ENCODE measurements at regions not wholly inside any gene's neighbourhood (a gene's known extent, or its start where the extent isn't known, plus 50 kb on each side); places are given as distances from the start of the nearest gene placed in this dataset.

GRCh38 chr2:215752991-215753390, 260.4 kb downstream of the MREG start:
- 98% methylated on average over 3 of the region's 3 CpGs for WGBS (ENCODE audit: insufficient coverage)
- no peak overlapping the region for H3K4me3 Mint-ChIP-seq
- H3K27me3 Mint-ChIP-seq (ENCODE audit: low read depth in 2 of 2): peaks cover 25% of the 10 kb centered on the region in 2 donors
- Histone ChIP-seq H3K9me3 (ENCODE audit: control insufficient read depth, insufficient read depth, low read length) (no peaks in the 10 kb centered on the region), H3K27me3 (ENCODE audit: control insufficient read depth, insufficient read depth, low read length) (no peaks in the 10 kb centered on the region), H3K27ac (ENCODE audit: low read length) (no peak overlapping the region), H3K4me1 (ENCODE audit: control insufficient read depth, insufficient read depth, low read length) (peaks cover 7% of the 10 kb centered on the region), H3K36me3 (ENCODE audit: control insufficient read depth, insufficient read depth, low read length) (no peaks in the 10 kb centered on the region), H3K4me3 (ENCODE audit: low read length) (no peak overlapping the region)
- intact Hi-C loops (cut with micrococcal nuclease): no loop called here
- no peak for ATAC-seq
- no peak overlapping the region for H3K27ac Mint-ChIP-seq
- DNase-seq: no peak
- H3K36me3 Mint-ChIP-seq: no peaks in the 10 kb centered on the region
- TF ChIP-seq CTCF (IDR thresholded peaks at IDR 0.05): no peak
- peaks cover 10 to 23% of the 10 kb centered on the region in 2 donors for H3K4me1 Mint-ChIP-seq
- H3K9me3 Mint-ChIP-seq: no peaks in the 10 kb centered on the region

- intact Hi-C loops (cut with micrococcal nuclease): no loop called here
- peaks cover 10 to 23% of the 10 kb centered on the region in 2 donors for H3K4me1 Mint-ChIP-seq
These were observed 260.9 kb downstream of the MREG start for GRCh38 chr2:215752436-215752835.

GRCh38 chr2:215751911-215752272, 261.5 kb downstream of the MREG start:
- Histone ChIP-seq H3K4me1 (ENCODE audit: control insufficient read depth, insufficient read depth, low read length) (peaks cover 7% of the 10 kb centered on the region), H3K36me3 (ENCODE audit: control insufficient read depth, insufficient read depth, low read length) (no peaks in the 10 kb centered on the region), H3K4me3 (ENCODE audit: low read length) (no peak overlapping the region), H3K9me3 (ENCODE audit: control insufficient read depth, insufficient read depth, low read length) (no peaks in the 10 kb centered on the region), H3K27me3 (ENCODE audit: control insufficient read depth, insufficient read depth, low read length) (no peaks in the 10 kb centered on the region), H3K27ac (ENCODE audit: low read length) (no peak overlapping the region)
- 90% methylated on average over 3 of the region's 3 CpGs for WGBS (ENCODE audit: insufficient coverage)
- intact Hi-C loops (cut with micrococcal nuclease): no loop called here
- Mint-ChIP-seq H3K9me3 (no peaks in the 10 kb centered on the region), H3K4me1 (peaks cover 10 to 23% of the 10 kb centered on the region in 2 donors), H3K4me3 (no peak overlapping the region), H3K27me3 (ENCODE audit: low read depth in 2 of 2) (peaks cover 25% of the 10 kb centered on the region in 2 donors), H3K27ac (no peak overlapping the region), H3K36me3 (no peaks in the 10 kb centered on the region)
- no peak for TF ChIP-seq CTCF (IDR thresholded peaks at IDR 0.05)
- DNase-seq (no peak), ATAC-seq (no peak)

More at GRCh38 chr2:215752436-215752835, 260.9 kb downstream of the MREG start:
- no peaks in the 10 kb centered on the region for H3K36me3 Mint-ChIP-seq
- ATAC-seq (no peak), DNase-seq (no peak)
- WGBS (ENCODE audit: insufficient coverage): 95% methylated on average over 4 of the region's 4 CpGs
- no peak overlapping the region for H3K27ac Mint-ChIP-seq
- no peak overlapping the region for H3K4me3 Mint-ChIP-seq
- Histone ChIP-seq H3K27ac (ENCODE audit: low read length) (no peak overlapping the region), H3K27me3 (ENCODE audit: control insufficient read depth, insufficient read depth, low read length) (no peaks in the 10 kb centered on the region), H3K4me3 (ENCODE audit: low read length) (no peak overlapping the region), H3K4me1 (ENCODE audit: control insufficient read depth, insufficient read depth, low read length) (peaks cover 7% of the 10 kb centered on the region), H3K9me3 (ENCODE audit: control insufficient read depth, insufficient read depth, low read length) (no peaks in the 10 kb centered on the region), H3K36me3 (ENCODE audit: control insufficient read depth, insufficient read depth, low read length) (no peaks in the 10 kb centered on the region)
- no peak for TF ChIP-seq CTCF (IDR thresholded peaks at IDR 0.05)
- no peaks in the 10 kb centered on the region for H3K9me3 Mint-ChIP-seq
- peaks cover 25% of the 10 kb centered on the region in 2 donors for H3K27me3 Mint-ChIP-seq (ENCODE audit: low read depth in 2 of 2)

- Mint-ChIP-seq H3K27ac (no peak overlapping the region), H3K9me3 (no peaks in the 10 kb centered on the region), H3K4me3 (no peak overlapping the region), H3K4me1 (peaks cover 10 to 26% of the 10 kb centered on the region in 2 donors), H3K36me3 (no peaks in the 10 kb centered on the region), H3K27me3 (ENCODE audit: low read depth in 2 of 2) (peaks cover 28 to 29% of the 10 kb centered on the region in 2 donors)
- WGBS (ENCODE audit: insufficient coverage): 85% methylated on average over 3 of the region's 3 CpGs
- DNase-seq (no peak), ATAC-seq (no peak)
- intact Hi-C loops (cut with micrococcal nuclease): no loop called here
- H3K27ac ChIP-seq (ENCODE audit: low read length): no peak overlapping the region
- H3K4me1 ChIP-seq (ENCODE audit: control insufficient read depth, insufficient read depth, low read length): peaks cover 7% of the 10 kb centered on the region
- no peaks in the 10 kb centered on the region for H3K36me3 ChIP-seq (ENCODE audit: control insufficient read depth, insufficient read depth, low read length)
- H3K4me3 ChIP-seq (ENCODE audit: low read length): no peak overlapping the region
- no peaks in the 10 kb centered on the region for H3K27me3 ChIP-seq (ENCODE audit: control insufficient read depth, insufficient read depth, low read length)
- no peak for TF ChIP-seq CTCF (IDR thresholded peaks at IDR 0.05)
- H3K9me3 ChIP-seq (ENCODE audit: control insufficient read depth, insufficient read depth, low read length): no peaks in the 10 kb centered on the region
These were observed 262.0 kb downstream of the MREG start for GRCh38 chr2:215751200-215751910.

Measured in natural killer cell (primary cell).